ENCODE measurements at regions not wholly inside any gene's neighbourhood (a gene's known extent, or its start where the extent isn't known, plus 50 kb on each side); places are given as distances from the start of the nearest gene placed in this dataset.
"Not testable (repeated sequence)": the region's sequence is repeated elsewhere in the genome, so short reads cannot be mapped to it uniquely, and the experiment has no call there.

DNA sequence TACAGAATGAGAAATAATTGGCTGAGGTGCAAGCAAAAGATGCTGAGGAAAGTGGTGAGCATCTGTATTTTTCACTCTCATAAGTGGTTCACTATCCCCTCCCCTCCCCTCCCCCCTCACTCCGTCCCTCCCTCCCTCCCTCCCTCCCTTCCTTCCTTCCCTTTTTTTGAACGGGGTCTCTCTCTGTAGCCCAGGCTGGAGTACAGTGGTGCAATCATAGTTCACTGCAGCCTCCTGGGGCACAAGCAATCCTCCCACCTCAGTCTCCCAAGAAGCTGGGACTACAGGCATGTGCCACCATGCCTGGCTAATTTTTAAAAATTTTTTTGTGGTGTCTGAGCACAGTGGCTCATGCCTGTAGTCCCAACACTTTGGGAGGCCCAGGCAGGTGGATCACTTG is 67.6 kb upstream of the SHLD1 start:
- TF ChIP-seq, protein P1, sequence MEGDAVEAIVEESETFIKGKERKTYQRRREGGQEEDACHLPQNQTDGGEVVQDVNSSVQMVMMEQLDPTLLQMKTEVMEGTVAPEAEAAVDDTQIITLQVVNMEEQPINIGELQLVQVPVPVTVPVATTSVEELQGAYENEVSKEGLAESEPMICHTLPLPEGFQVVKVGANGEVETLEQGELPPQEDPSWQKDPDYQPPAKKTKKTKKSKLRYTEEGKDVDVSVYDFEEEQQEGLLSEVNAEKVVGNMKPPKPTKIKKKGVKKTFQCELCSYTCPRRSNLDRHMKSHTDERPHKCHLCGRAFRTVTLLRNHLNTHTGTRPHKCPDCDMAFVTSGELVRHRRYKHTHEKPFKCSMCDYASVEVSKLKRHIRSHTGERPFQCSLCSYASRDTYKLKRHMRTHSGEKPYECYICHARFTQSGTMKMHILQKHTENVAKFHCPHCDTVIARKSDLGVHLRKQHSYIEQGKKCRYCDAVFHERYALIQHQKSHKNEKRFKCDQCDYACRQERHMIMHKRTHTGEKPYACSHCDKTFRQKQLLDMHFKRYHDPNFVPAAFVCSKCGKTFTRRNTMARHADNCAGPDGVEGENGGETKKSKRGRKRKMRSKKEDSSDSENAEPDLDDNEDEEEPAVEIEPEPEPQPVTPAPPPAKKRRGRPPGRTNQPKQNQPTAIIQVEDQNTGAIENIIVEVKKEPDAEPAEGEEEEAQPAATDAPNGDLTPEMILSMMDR (IDR thresholded peaks at IDR 0.05; ENCODE audit: insufficient read depth, low read length) = not testable (repeated sequence)
- TF ChIP-seq POLR2AphosphoS5, GABPA (IDR thresholded peaks at IDR 0.05; ENCODE audit: low read depth): not testable (repeated sequence)
- TF ChIP-seq, protein P2, sequence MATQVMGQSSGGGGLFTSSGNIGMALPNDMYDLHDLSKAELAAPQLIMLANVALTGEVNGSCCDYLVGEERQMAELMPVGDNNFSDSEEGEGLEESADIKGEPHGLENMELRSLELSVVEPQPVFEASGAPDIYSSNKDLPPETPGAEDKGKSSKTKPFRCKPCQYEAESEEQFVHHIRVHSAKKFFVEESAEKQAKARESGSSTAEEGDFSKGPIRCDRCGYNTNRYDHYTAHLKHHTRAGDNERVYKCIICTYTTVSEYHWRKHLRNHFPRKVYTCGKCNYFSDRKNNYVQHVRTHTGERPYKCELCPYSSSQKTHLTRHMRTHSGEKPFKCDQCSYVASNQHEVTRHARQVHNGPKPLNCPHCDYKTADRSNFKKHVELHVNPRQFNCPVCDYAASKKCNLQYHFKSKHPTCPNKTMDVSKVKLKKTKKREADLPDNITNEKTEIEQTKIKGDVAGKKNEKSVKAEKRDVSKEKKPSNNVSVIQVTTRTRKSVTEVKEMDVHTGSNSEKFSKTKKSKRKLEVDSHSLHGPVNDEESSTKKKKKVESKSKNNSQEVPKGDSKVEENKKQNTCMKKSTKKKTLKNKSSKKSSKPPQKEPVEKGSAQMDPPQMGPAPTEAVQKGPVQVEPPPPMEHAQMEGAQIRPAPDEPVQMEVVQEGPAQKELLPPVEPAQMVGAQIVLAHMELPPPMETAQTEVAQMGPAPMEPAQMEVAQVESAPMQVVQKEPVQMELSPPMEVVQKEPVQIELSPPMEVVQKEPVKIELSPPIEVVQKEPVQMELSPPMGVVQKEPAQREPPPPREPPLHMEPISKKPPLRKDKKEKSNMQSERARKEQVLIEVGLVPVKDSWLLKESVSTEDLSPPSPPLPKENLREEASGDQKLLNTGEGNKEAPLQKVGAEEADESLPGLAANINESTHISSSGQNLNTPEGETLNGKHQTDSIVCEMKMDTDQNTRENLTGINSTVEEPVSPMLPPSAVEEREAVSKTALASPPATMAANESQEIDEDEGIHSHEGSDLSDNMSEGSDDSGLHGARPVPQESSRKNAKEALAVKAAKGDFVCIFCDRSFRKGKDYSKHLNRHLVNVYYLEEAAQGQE (IDR thresholded peaks at IDR 0.05; ENCODE audit: insufficient replicate concordance, low read depth) = not testable (repeated sequence)
